Esophagus (tissue), 2 donors: ENCODE measurements at regions not wholly inside any gene's neighbourhood (a gene's known extent, or its start where the extent isn't known, plus 50 kb on each side); places are given as distances from the start of the nearest gene placed in this dataset.

Source experiments
- H3K27ac ChIP-seq, 2 donors: one replicate each; pipeline ENCODE4 v1.5.1; 2013; ENCODE audit warnings: low read depth in 2 of 2, mild to moderate bottlenecking in 2 of 2, inconsistent platforms in 1 of 2, low read length in 1 of 2, moderate library complexity in 1 of 2
- H3K27me3 ChIP-seq, 2 donors: one replicate each; pipeline ENCODE4 v1.6.1; 2013; ENCODE audit warnings: low read length in 2 of 2, control low read depth in 1 of 2, mild to moderate bottlenecking in 1 of 2; ENCODE audit not compliant: insufficient read depth in 2 of 2, control insufficient read depth in 1 of 2
- H3K36me3 ChIP-seq, 2 donors: one replicate each; pipeline ENCODE4 v1.6.1; 2013; ENCODE audit warnings: low read length in 1 of 2; ENCODE audit not compliant: control insufficient read depth in 2 of 2, insufficient read depth in 2 of 2
- H3K4me1 ChIP-seq, 2 donors: one replicate each; pipeline ENCODE4 v1.6.1; 2013; ENCODE audit warnings: low read length in 1 of 2; ENCODE audit not compliant: control insufficient read depth in 2 of 2, insufficient read depth in 2 of 2
- H3K4me3 ChIP-seq, 2 donors: one replicate each; pipeline ENCODE4 v1.5.1; 2013; ENCODE audit warnings: low read length in 2 of 2, mild to moderate bottlenecking in 2 of 2, low read depth in 1 of 2, moderate library complexity in 1 of 2
- H3K9me3 ChIP-seq, 2 donors: one replicate each; pipeline ENCODE4 v1.6.1; 2013; ENCODE audit warnings: mild to moderate bottlenecking in 2 of 2, low read depth in 1 of 2, low read length in 1 of 2, moderate library complexity in 1 of 2; ENCODE audit not compliant: control insufficient read depth in 2 of 2, insufficient read depth in 1 of 2
- WGBS, 2 donors: extraction: QIAGEN DNeasy Blood & Tissue Kit; methylation state at CpG; one replicate each; pipeline ENCODE4 v1.1.7; 2013; 5-methylcytosine and 5-hydroxymethylcytosine counted together
- donor health status: healthy with polysubstance abuse.
- donor health status: Bipolar disorder and iron deficiency.

GRCh38 chr7:156060925-156061324 lies 248.7 kb upstream of the SHH start:
- Histone ChIP-seq H3K36me3 (no peaks in the 10 kb centered on the region), H3K4me3 (no peak overlapping the region), H3K4me1 (peaks cover 0 to 2% of the 10 kb centered on the region in 2 donors), H3K9me3 (no peaks in the 10 kb centered on the region), H3K27ac (no peak overlapping the region), H3K27me3 (no peaks in the 10 kb centered on the region)
- 88 to 89% methylated on average over 15 of the region's 15 CpGs for WGBS, 2 donors

- Histone ChIP-seq H3K9me3 (no peaks in the 10 kb centered on the region), H3K4me3 (no peak overlapping the region), H3K36me3 (no peaks in the 10 kb centered on the region), H3K27me3 (no peaks in the 10 kb centered on the region), H3K4me1 (peaks cover 0 to under 1% of the 10 kb centered on the region in 2 donors), H3K27ac (no peak overlapping the region)
- WGBS, 2 donors = 63 to 65% methylated on average over 9 of the region's 9 CpGs
Observed at GRCh38 chr7:156059369-156059768, 247.1 kb upstream of the SHH start.

- 89% methylated on average over 14 of the region's 14 CpGs for WGBS, 2 donors
- Histone ChIP-seq H3K27me3 (no peaks in the 10 kb centered on the region), H3K4me1 (no peaks in the 10 kb centered on the region), H3K36me3 (no peaks in the 10 kb centered on the region), H3K27ac (no peak overlapping the region), H3K9me3 (peaks cover 0 to 2% of the 10 kb centered on the region in 2 donors), H3K4me3 (no peak overlapping the region)
Observed at GRCh38 chr7:156058248-156058647, 246.0 kb upstream of the SHH start.

GRCh38 chr7:156056534-156056933 lies 244.3 kb upstream of the SHH start:
- H3K4me1 ChIP-seq = no peaks in the 10 kb centered on the region
- H3K9me3 ChIP-seq = peaks cover 0 to 2% of the 10 kb centered on the region in 2 donors
- no peaks in the 10 kb centered on the region for H3K36me3 ChIP-seq
- WGBS, 2 donors = 85 to 93% methylated on average over 8 of the region's 8 CpGs
- H3K4me3 ChIP-seq = no peak overlapping the region
- H3K27me3 ChIP-seq = no peaks in the 10 kb centered on the region
- H3K27ac ChIP-seq = no peak overlapping the region

- peaks cover 0 to 2% of the 10 kb centered on the region in 2 donors for H3K9me3 ChIP-seq
- H3K27me3 ChIP-seq = no peaks in the 10 kb centered on the region
- no peaks in the 10 kb centered on the region for H3K4me1 ChIP-seq
- no peak overlapping the region for H3K27ac ChIP-seq
- H3K4me3 ChIP-seq = no peak overlapping the region
- no peaks in the 10 kb centered on the region for H3K36me3 ChIP-seq
- 80 to 81% methylated on average over 10 of the region's 10 CpGs for WGBS, 2 donors
Observed at GRCh38 chr7:156055206-156055822, 243.1 kb upstream of the SHH start.

- H3K4me1 ChIP-seq = peaks cover 0 to 3% of the 10 kb centered on the region in 2 donors
- H3K27ac ChIP-seq = no peak overlapping the region
- no peak overlapping the region for H3K4me3 ChIP-seq
- H3K36me3 ChIP-seq = no peaks in the 10 kb centered on the region
- H3K9me3 ChIP-seq = peaks cover 0 to 2% of the 10 kb centered on the region in 2 donors
- no peaks in the 10 kb centered on the region for H3K27me3 ChIP-seq
- WGBS, 2 donors = 88 to 89% methylated on average over 1 of the region's 1 CpG
Observed at GRCh38 chr7:156051884-156052283, 239.6 kb upstream of the SHH start.

- peaks cover 0 to 6% of the 10 kb centered on the region in 2 donors for H3K9me3 ChIP-seq
- no peak overlapping the region for H3K27ac ChIP-seq
- WGBS, 2 donors = 85 to 87% methylated on average over 19 of the region's 19 CpGs
- H3K27me3 ChIP-seq = no peaks in the 10 kb centered on the region
- H3K4me3 ChIP-seq = no peak overlapping the region
- peaks cover 0 to 3% of the 10 kb centered on the region in 2 donors for H3K4me1 ChIP-seq
- H3K36me3 ChIP-seq = no peaks in the 10 kb centered on the region
Observed at GRCh38 chr7:156050636-156051569, 238.6 kb upstream of the SHH start.

- H3K4me3 ChIP-seq = no peak overlapping the region
- no peaks in the 10 kb centered on the region for H3K36me3 ChIP-seq
- H3K9me3 ChIP-seq = peaks cover 0 to 6% of the 10 kb centered on the region in 2 donors
- no peaks in the 10 kb centered on the region for H3K27me3 ChIP-seq
- H3K4me1 ChIP-seq = peaks cover 0 to 3% of the 10 kb centered on the region in 2 donors
- 65 to 75% methylated on average over 8 of the region's 8 CpGs for WGBS, 2 donors
- H3K27ac ChIP-seq = no peak overlapping the region
Observed at GRCh38 chr7:156049366-156049765, 237.1 kb upstream of the SHH start.

GRCh38 chr7:156046031-156046560 lies 233.8 kb upstream of the SHH start:
- H3K4me1 ChIP-seq = peaks cover 0 to 3% of the 10 kb centered on the region in 2 donors
- H3K9me3 ChIP-seq = peaks cover 0 to 4% of the 10 kb centered on the region in 2 donors
- H3K27me3 ChIP-seq = no peaks in the 10 kb centered on the region
- no peaks in the 10 kb centered on the region for H3K36me3 ChIP-seq
- H3K4me3 ChIP-seq = no peak overlapping the region
- 89 to 90% methylated on average over 19 of the region's 19 CpGs for WGBS, 2 donors
- no peak overlapping the region for H3K27ac ChIP-seq
